22Rv1 (cell line): ENCODE measurements at regions not wholly inside any gene's neighbourhood (a gene's known extent, or its start where the extent isn't known, plus 50 kb on each side); places are given as distances from the start of the nearest gene placed in this dataset.

Experiments used
- H3K27ac ChIP-seq: fragments of 450-650 bp; 2 replicates; pipeline ENCODE4 v1.5.1; 2017
- CTCF ChIP-seq: fragments of 450-650 bp; IDR thresholded peaks from 2 replicates; pipeline ENCODE4 v1.5.1; 2017; ENCODE audit warnings: mild to moderate bottlenecking
- ZFX ChIP-seq: fragments of 450-650 bp; IDR thresholded peaks from 2 replicates; pipeline ENCODE4 v1.6.1; 2017; ENCODE audit warnings: antibody characterized with exemption, borderline replicate concordance

DNA sequence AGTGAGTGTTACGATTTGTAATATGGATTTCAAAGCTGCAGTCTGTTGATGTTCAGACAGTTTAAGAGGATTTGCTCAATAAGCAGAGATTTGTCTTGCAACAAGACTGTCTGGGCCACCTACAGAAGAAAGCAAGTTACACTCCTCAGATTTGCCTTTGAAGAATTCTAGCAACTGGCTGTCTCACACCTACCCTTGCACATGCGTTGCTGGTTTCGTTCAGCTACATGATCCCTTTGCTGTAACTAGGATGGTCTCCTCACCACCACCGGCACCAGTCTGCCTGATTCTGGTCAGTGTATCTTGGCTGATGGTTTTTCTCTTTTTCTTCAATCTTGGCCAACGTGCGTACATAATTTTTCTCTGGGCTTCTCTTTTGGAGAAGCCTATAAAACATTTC, 172.7 kb upstream of the LCORL start:
- TF ChIP-seq CTCF: no peak
- H3K27ac ChIP-seq: no peak overlapping the region

- H3K27ac ChIP-seq: no peak overlapping the region
- TF ChIP-seq ZFX (no peak), CTCF (no peak)
These were observed 171.3 kb upstream of the LCORL start for GRCh38 chr4:18192901-18193300.

GRCh38 chr4:18185491-18185890, 163.9 kb upstream of the LCORL start:
- H3K27ac ChIP-seq: no peak overlapping the region
- TF ChIP-seq ZFX (no peak), CTCF (no peak)

GRCh38 chr4:18180892-18181291, 159.3 kb upstream of the LCORL start:
- TF ChIP-seq CTCF (no peak), ZFX (no peak)
- H3K27ac ChIP-seq: no peak overlapping the region

GRCh38 chr4:18180122-18180521, 158.6 kb upstream of the LCORL start:
- no peak for TF ChIP-seq ZFX
- no peak overlapping the region for H3K27ac ChIP-seq

DNA sequence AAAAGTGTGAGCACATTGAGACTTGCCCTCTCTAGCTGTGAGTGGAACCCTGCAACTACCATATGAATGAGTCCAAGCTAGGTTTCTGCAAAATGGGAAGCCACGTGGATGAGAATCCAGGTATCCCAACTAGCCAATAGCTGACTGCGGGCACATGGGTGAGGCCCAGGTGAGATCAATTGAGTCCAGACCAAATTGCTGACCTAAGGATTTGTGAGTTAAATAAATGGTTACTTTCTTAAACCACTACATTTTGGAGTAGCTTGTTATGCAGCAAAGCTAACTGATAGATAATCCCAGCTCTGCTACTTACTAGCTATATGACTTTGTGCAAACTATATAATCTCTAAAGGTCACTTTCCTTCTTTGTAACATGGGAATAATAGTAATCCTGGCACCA, 150.3 kb upstream of the LCORL start:
- no peak for TF ChIP-seq CTCF
- no peak for TF ChIP-seq ZFX
- no peak overlapping the region for H3K27ac ChIP-seq

- TF ChIP-seq CTCF (no peak), ZFX (no peak)
- H3K27ac ChIP-seq: no peak overlapping the region
These were observed 146.3 kb upstream of the LCORL start for GRCh38 chr4:18167831-18168230.

GRCh38 chr4:18166925-18167324, 145.4 kb upstream of the LCORL start:
- no peak overlapping the region for H3K27ac ChIP-seq
- TF ChIP-seq ZFX (no peak), CTCF (no peak)
